Pons (tissue), 1 donor: ENCODE measurements at regions not wholly inside any gene's neighbourhood (a gene's known extent, or its start where the extent isn't known, plus 50 kb on each side); places are given as distances from the start of the nearest gene placed in this dataset.
"Not testable (repeated sequence)": the region's sequence is repeated elsewhere in the genome, so short reads cannot be mapped to it uniquely, and the experiment has no call there.

Experiments
- DNase-seq: peaks from one replicate; pipeline ENCODE4 v3.0.0-alpha.2; 2016; ENCODE audit warnings: low spot score

DNA sequence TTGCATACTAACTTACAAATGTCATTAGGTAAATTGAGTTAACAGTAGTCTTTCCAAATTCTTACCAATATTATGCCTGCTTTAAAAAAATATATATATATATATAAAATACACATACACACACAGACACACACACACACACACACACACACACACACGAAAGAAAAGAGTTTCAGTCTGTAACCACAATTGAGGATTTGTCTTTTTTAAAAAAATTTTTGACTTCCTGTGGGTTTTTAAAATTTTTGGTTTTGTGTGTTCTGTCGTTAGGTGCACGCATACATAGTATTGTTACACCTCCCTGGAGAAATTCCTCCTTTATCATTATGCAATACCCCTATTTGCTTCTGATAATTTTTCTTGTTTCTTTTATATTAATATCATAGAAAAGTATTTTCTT lies 129.3 kb upstream of the LRRC61 start:
- not testable (repeated sequence) for DNase-seq
